Amygdala (tissue), 56 donors: ENCODE measurements at regions not wholly inside any gene's neighbourhood (a gene's known extent, or its start where the extent isn't known, plus 50 kb on each side); places are given as distances from the start of the nearest gene placed in this dataset.
A peak's percentile ranks its signal among the peaks of the same experiment; 100 is the strongest.
"Not testable (repeated sequence)": the region's sequence is repeated elsewhere in the genome, so short reads cannot be mapped to it uniquely, and the experiment has no call there.

Experiments
- DNase-seq, 56 donors: peaks; one replicate each; lab custom pipeline; 2025; lab: John Stamatoyannopoulos, UW

DNA sequence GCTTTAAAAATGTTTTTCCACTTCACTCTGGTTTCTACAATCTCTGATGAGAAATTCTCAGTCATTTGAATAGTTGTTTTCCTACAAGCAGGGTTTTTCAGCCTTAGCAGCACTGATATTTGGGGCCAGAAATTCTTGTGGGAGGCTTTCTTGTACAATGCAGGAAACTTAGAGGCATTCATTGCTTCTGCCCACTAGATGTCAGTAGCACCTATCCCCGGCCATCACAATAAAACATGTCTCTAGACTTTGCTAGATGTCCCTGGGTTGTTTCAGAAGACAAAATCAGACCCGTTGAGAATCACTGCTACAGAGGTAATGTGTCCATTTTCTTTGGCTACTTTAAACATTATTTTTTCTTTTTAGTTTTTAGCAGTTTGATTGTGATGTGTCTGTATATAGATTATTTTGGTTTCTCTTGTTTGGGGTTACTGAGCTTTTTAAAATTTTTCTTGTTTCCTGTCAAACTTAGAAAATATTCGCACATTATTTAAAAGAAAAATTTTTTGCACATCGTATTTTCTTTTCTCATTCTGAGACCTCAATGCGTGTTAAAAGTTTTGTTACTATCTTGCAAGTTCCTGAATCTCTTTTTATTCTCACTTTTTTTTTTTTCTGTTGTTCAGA, 60.8 kb upstream of the CCDC179 start:
- DNase-seq = peak in 10 of 56 donors; percentile 0 to 55 (median 10)

DNA sequence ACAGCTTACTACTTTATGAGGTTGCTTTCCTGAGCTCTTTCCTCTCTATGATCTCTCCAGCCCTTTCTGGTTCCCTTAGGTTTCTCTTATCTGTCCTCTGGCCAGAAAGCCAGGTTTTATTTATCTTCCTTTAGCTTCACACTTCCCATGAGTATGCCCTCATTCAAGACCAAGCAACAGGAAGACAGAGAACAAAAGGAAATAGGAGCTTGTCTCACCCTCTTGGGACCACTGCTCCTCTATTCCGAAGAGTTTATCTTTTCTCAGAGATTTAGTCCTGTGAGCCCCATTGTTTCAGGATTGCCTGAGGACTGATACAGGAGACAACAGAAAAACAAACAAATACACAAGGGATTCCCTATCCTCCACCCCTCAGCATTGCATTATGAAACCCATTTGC, 62.4 kb upstream of the CCDC179 start:
- DNase-seq = no peak

DNA sequence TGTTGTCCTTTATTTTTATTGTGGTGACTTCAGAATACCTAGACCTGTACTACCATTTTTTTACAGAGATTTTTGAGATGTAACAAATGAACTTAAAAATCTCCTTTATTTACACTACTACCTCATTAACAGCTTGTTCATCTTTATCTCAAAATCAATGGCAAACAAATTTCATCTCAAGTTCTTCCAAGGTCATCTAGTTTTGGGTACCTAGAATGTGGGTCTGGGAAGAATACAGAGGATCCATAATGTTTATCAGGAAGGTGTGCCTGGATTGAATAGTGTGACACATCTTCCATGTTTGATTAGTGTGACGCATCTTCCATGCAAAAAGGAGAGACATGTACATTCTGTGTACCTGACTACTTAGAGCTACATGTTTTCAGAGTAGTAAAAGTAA, 63.3 kb upstream of the CCDC179 start:
- no peak for DNase-seq

DNA sequence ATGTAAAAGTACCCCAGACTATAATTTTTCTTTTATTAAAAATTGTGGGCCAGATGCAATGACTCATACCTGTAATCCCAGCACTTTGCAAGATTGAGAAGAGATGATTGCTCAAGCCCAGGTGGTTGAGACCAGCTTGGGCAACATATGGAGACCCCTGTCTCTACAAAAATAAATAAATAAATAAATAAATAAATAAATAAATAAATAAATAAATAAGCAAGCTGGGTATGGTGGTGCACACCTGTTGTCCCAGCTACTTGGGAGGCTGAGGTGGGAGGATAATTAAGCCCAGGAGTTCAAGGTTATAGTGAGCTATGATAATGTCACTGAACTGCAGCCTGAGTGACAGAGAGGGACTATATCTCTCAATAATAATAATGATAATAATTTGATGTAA, 66.1 kb upstream of the CCDC179 start:
- DNase-seq = no peak

DNA sequence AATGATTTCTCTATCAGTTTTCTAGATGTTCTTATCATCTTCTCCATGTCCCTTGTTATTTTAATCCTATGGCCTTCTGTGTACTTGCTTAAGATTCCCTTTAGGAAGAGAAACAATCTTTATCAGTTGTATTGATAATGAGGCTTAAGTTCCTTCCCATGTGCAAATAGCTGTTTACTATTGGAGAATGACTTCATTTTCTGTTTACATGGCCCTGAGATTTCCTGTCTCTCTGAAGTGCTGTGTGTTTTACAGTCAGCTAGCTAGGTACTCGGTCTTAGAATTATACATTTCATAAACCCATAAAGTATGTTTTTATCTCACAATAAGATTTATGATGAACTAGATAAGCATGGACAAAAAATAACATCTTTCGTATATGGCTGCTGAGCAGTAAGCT, 67.5 kb upstream of the CCDC179 start:
- DNase-seq = no peak

DNA sequence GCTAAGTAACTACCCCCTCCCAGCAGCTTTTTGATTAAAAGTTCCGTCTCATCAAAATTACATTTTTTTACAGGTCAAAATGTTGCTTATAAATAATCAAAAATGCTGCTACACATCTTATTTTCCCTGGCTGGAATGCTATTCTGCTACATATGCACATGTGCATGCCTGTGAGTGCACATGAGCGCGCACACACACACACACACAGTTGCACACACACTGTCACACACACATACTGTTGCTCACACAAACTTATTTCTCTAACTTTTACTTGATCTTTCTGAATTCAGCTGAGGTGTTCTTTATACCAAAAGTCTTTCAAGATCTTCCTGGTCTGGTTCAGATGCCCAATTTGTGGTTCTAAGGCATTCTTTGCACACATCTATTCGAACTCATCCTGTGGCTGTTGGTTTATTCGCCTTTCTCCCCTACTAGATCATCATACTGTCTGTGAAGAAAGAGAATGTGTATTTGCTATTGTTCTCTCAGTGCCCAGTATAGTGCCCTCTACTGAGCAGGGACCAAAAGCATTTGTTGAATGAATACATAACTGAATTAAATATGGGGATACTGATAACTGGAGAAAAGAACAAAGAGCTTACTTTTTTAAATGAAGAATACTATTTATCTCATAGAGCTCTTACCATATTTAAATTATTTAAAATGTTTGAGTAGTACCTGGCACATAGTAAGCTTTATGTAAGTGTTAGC, 68.1 kb upstream of the CCDC179 start:
- DNase-seq = no peak

DNA sequence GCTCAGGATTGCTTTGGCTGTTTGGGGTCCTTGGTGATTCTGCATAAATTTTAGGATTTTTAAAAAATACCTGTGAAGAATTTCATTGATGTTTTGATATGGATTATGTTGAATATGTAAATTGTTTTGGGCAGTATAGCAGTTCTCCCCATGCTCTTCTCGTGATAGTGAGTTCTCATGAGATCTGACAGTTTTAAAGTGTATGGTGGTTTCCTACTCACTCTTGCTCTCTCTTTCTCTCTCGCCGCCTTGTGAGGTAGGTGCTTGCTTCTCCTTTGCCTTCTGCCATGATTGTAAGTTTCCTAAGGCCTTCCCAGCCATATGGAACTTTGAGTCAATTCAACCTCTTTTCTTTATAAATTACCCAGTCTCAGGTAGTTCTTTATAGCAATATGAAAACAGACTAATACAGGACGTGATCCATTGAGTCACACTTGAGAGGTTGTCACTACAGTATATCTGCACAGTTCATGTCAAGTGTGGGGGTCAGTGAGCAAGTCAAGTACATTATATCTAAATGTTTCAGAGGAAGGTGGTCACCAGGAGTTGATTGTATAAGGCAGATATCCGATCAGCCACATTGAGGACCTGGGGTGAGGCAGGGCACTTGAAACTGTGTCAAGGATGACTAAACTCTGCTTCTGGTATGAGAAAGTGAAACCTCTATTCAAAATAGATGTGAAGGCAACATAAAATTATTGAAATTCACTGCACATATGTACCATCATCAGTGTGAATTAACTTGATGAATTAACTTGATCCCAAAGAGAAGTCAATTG, 70.7 kb upstream of the CCDC179 start:
- no peak for DNase-seq

DNA sequence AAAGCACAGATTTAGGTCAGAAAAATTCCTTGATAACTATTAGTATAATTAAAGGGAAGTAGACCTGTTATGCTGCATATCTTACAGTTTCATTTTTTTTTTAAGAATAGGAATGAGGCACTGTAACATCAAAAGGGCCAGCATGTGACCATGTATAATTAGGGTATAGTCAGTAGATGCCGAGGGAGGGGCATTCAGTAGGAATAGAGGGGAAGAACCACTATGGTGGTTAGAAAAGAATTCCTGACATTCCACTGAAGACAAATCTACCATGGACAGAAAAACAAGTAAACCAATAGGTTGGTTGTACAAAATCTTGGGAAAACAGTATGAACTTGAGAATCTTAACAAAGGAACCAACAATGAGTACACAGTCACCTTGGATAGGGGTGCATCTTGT, 78.4 kb upstream of the CCDC179 start:
- no peak for DNase-seq

DNA sequence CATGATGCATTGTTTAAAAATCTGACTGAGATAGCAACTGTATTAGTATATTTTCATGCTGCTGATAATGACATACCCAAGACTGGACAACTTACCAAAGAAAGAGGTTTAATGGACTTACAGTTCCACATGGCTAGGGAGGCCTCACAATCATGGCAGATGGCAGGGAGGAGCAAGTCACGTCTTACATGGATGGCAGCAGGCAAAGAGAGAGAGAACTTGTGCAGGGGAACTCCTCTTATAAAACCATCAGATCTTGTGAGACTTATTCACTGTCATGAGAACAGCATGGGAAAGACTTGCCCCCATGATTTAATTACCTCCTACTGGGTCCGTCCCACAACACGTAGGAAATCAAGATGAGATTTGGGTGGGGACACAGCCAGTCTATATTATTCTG, 81.3 kb upstream of the CCDC179 start:
- not testable (repeated sequence) for DNase-seq

DNA sequence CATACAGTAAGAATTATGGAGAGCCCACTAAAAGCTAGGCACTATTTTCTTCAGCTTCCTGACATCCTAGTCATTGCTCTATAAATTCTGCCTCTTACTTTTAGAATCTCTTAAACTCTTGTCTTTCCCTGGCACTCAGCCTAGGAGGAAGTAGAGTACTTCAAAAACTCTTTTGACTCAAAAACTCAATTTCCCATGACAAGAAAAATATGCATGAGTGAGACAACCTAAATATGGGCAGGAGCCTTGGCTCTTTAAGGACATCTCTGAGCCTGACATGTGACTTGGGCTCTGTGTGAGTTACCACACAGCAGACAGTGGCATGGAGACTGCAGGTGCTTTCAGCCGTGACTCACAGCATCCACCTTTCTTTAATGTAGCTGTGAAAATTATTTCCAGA, 97.5 kb upstream of the CCDC179 start:
- no peak for DNase-seq

DNA sequence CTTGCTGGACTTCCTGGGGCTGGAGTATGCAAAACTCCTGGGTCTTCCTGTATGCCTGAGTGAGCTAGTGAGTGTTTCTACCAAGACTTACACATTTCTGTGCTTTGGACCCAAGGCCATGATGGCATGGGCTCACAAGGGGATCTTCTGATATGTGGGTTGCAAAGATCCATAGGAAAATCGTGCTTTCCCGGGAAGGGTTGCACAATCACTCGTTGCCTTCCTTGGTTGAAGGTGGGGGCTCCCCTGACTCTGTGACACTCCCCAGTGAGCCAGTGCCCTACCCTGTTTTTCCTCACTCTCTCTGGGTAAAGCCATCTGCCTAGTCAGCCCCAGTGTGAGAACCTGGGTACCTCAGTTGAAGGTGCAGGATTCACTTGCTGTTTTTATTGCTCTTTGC, 114.0 kb upstream of the CCDC179 start:
- no peak for DNase-seq

DNA sequence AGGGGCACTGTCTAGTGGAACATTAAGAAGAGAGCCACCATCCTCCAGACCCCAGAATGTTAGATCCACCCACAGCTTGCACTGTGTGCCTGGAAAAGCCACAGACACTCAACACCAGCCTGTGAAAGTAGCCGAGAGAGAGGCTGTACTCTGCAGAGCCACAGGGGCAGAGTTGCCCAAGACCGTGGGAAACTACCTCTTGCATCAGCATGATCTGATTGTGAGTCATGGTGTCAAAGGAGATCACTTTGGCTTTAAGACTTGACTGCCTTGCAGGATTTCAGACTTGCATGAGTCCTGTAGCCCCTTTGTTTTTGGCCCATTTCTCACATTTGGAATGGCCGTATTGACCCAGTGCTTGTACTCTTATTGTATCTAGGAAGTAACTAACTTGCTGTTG, 115.9 kb upstream of the CCDC179 start:
- DNase-seq = no peak

DNA sequence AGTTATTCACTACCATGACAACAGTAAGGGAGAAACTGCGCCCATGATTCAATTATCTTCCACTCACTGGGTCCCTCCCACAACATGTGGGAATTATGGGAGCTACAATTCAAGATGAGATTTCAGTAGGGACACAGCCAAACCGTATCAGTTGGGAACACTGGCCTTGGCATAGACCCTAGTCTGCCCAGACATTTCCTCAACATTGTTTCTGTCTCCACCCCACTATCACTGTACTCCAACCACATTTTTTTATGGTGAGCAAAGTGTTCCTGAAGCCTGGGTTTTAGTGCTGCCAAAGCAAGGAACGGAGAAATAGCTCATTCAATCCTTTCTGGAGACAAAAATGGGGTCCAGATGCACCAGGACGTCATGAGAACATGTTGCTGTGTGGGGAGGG, 122.6 kb upstream of the CCDC179 start:
- DNase-seq = no peak

DNA sequence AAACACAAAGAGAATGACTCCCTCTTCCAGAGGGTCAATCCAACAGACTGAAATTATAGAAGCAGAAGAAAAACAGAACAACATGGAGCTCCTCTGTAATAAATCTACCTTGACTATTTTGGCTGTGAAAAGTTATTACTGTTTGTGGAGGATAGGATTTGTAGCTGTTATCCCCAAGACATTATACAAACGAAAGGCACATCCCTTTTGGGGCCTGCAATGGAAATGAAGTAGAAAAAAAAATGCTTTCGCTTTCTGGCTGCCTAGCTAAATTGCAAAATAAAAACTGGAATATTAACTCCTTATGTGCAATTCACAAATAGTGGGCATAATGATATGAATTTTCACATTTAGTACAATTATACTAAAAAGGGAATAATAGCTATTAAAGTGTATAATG, 123.8 kb upstream of the CCDC179 start:
- DNase-seq = no peak

DNA sequence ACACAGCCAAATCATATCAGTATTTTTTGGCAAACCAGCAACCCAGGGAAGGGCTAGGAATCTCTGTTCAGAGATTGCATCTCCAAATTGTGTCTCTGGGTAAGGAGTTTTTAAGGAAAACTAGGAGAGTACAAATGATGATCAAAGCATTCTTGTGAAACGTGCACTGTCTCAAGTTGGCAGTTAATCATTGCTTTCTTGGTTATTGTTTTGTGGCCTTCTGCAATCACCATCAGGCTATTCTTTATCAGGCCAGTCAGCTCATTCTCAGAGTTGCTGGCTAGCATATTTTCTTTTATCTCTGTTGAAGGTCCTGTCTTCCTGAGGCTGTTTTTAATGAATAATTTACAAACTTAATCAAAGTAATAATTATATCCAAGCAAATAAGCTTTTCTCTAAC, 129.1 kb upstream of the CCDC179 start:
- DNase-seq = no peak

DNA sequence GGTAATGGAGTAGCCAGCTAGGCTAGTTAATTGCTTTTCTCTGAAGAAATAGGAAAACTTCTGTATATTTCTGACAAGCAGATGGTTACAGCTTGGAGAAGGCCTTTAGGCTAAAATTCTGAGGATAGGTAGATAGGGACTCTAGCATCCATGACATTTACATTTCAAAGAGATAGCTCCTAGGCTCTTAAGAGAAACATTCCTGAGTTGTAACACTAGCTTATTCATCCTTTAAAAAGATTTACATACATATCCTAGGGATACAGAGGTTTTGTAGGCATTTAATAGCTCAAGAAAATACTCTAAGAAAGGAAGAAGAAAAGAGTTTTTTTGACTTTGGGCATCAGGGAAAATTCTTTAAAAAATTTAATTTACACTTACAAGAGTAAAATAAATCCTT, 130.9 kb upstream of the CCDC179 start:
- DNase-seq = no peak

DNA sequence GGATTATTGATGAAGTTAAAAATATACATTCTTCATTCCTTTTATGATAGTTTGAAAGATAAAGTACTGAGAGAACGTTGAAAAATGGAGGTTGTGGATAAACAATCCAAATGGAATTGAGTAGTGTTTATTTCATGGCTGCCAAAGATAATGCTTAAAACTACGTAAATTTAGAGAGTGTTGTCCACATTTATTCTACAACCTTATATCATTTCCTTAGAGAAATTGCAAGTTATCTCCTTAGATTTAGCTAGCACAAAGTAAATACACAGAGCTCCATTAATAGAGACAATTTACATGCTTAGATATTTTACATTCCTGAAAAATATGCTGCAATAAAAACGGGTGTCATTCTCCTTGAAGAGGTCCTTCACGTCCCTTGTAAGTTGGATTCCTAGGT, 146.5 kb upstream of the CCDC179 start:
- DNase-seq = no peak

DNA sequence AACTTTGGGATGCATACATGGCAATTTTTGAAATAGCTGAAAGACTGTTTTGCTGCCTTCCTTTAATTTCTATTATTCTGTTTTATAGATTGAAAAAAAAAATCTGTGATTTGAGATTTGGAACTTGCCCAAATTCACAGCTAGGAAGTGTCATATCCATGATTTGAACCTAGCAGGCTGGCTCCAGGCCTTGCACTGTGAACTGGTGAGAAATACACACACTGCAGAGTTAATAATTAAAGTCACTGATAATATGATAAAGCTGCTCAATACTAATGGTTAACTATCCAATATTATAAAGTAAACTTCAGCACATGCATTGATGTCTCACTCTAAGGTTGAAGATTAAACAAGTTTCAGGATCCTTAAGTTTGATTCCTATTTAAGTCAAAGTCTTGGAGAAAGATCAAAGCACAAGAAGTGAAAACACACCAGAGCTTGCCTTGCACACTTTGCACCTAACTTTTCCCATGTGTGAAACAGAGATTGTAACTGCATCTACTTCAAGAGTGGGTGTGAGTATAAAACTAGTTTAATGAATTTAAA, 150.6 kb upstream of the CCDC179 start:
- peak in 1 of 56 donors; percentile 3 for DNase-seq

DNA sequence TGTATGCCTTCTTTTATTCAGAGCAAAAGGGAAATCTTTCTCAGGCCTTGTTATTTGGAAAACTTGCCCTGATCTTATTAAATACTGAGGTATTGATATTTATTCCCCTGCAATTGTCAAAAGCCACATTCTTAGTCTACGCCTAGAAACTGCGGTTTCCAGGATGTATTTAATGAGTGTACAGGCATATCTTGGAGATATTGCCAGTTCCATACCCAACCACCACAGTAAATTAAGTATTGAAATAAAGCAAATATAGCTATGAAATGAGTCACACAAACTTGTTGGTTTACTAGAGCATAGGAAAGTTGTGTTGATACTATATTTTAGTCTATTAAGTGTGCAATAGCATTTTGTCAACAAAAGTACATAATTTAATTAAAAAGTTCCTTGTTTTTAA, 152.7 kb upstream of the CCDC179 start:
- DNase-seq = no peak

DNA sequence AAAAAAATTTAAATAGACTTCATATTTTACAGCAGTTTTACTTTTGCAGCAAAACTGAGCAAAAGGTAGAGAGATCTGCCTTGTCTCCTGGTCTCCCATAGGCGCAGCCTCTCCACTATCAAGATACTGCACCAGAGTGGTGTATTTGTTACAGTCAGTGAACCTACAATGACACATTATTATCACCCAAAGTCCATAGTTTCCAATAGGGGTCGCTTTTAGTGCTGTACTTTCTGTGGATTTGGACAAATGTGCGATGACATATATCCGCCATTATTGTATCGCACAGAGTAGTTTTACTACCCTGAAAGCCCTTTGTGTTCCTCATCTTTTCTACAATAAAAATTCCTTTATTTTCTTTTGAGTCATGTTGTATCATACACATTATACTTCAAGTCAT, 153.2 kb upstream of the CCDC179 start:
- DNase-seq = no peak

DNA sequence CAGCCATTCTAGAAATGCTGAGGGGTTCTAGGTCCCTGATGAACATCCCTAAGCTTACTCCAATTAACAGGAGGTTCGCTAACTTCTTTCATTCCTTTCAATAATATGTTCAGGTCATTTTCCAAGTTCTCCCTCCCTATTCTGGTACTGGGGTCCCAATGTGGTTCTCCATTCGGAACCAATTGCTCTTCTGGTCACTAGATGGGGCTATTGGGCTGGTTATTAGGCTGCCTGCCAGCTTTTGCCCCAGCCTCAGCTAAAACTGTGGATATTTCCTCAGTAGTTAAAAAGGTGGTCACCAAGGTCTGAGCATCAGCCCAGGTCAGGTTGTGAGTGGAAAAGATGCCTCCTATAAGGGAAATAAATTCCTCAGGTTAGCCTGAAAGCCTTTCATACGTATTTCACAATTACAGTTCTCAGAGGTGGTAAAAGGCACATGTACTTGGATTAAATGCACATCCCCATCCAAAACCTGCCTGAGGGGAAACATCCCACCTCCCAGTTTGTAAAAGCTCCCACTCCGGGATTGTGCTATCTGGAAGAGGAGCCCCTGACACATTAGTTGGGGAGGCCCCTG, 161.1 kb upstream of the CCDC179 start:
- peak in 12 of 56 donors; percentile 1 to 15 (median 8) for DNase-seq
